GM19463 (cell line): ENCODE measurements at regions not wholly inside any gene's neighbourhood (a gene's known extent, or its start where the extent isn't known, plus 50 kb on each side); places are given as distances from the start of the nearest gene placed in this dataset.
"Not testable (repeated sequence)": the region's sequence is repeated elsewhere in the genome, so short reads cannot be mapped to it uniquely, and the experiment has no call there.

ENCODE experiments used
- ATAC-seq: cut with Tn5 transposase; IDR thresholded peaks from one replicate; pipeline ENCODE4 v1.9.1; 2021; ENCODE audit warnings: mild to moderate bottlenecking, moderate library complexity; ENCODE audit not compliant: unreplicated experiment

DNA sequence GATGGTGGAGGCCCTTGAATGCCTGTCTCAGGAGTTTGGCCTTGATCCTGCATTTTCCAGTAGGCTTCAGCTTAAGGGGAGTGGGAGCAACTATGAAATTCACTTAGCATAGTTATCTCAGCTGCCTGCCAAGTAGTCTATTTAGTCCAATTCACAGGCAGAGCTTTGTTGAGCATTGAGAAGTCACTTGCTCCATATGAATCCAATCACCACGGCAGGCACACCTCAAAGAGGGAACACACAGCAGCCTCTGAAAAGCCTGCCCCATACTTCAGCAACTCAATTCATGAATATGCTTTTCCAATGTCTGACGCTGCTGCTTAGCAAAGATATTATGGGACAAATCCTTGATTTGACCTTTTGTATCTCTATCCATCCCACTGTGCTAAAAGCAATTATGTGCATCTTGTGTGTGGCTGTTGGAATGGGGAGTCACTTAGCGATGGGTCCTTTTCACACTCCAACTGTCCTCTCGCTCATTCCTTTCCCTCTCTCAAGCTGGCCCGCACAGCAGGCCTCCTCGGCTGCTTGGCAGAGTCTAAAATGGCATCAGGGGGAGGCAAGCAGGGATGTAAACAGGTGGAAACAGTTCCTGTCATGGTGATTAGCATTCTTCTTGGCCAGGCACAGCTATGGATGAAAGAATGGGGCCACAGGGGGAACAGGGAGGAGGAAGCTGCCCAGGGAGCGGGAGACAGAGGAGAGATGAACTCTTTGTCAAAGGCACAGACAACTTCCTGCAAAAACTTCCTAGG, 56.0 kb upstream of the LRPPRC start:
- ATAC-seq: no peak

DNA sequence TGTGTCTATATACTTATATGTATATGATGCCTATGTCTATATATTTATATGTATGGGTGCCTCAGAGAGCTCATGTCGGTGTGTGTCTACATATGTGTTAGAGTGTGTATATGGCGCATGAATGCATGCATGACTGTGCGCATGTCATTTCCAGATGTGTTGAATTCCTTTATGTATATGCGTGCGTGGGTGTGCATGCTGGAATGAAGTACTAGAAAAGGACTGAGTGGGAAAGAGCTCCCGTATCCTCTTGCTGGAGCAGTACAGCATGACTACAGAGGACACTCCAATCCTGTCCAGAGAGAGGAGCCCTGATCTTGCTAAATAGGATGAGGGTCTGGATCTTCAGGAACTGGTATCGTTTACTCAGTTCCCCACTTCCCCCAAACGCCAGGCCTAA, 56.8 kb upstream of the LRPPRC start:
- no peak for ATAC-seq

DNA sequence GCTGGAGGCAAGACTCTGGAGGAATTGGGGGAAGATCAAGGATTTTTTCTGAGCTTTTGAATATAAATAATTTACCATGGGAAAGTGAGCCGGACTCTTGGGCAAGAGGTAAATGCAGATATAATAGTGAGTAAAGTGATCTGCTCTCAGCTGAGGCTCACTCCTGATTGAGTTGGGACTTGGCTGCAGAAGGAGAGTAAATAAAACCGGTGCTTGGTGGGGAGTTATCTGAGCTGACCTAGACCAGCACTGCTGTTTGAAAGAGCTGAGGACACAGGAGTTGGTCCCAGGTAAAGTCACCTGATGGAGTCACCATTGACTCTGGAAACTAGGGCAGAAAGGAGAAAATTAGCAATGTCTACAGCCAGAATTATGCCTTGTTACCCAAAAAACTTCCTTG, 57.3 kb upstream of the LRPPRC start:
- no peak for ATAC-seq

DNA sequence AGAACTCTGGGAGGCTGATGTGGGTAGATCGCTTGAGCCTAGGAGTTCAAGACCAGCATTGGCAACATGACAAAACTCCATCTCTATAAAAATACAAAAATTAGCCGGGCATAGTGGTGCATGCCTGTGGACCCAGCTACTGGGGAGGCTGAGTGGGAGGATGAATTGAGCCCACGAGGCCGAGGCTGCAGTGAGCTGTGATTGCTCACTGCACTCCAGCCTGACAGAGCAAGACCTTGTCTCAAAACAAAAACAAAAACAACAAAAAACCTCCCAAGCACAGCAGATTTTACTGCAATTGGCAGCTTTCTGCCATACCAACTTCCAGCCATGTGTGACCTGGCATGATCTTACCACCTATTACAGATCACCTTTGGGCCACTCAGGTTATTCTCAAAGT, 57.7 kb upstream of the LRPPRC start:
- ATAC-seq: no peak

DNA sequence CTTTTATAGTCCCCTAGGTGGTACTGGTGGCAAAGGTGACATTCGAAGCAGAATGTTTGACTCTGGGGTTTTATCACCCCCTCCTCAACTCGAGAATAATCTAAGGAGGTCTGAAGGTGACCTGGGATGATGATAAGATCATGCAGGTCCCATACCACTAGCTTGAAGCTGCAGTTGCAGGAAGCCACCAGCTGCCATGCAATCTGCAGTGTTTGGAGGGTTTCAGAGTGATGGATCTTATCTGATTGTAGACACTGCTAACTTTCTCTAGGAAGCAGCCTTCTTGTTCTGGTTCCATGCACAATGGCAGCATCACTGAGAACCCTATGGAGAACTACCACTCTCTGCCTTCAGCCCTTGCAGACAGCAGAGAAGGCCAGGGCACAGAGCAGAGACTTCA, 59.4 kb upstream of the LRPPRC start:
- no peak for ATAC-seq

DNA sequence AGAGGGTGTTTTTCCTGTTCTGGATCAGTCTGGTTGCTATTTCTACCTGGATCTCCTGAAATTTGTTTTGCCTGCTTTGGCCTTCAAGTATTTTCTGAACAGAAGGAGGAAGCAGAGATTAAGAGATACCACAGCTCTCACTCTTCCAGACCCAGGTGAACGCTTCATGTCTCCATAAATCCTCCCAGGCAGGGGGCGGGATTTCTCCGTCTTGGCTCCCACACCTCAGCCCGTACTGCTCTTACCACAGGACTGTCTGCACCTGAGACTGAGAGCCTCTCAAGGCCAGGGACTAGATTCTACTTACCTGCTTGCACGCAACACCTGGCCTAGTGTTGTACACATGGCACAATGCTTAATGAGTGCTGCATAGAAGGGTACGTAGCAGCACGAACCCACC, 59.9 kb upstream of the LRPPRC start:
- ATAC-seq: no peak

DNA sequence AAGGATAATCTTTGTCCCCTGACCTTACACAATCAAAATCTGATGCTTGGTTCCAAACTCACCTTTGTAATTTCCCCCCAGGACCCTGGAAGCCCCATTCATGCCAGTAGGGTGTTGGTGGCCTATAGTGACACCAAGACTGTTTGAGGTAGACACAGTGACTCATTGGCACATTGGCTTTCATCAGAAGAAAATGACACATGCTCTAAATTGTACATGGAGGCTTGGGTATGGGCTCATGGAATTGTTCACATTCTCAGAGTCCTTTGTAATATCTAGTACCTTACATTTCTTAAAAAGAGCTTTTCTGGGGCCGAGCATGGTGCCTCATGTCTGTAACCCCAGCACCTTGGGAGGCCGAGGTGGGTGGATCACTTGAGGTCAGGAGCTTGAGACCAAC, 61.2 kb upstream of the LRPPRC start:
- ATAC-seq: no peak

DNA sequence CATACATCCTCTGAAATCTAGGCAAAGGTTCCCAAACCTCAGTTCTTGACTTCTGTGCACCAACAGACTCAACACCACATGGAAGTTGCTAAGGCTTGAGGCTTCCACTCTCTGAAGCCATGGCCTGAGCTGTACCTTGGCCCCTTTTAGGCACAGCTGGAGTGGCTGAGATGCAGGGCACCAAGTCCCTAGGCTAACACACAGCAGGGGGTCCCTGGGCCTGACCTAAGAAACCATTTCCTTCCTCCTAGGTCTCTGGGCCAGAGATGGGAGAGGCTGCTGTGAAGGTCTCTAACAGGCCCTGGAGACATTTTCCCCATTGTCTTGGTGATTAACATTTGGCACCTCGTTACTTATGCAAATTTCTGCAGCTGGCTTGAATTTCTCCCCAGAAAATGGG, 64.5 kb upstream of the LRPPRC start:
- not testable (repeated sequence) for ATAC-seq

DNA sequence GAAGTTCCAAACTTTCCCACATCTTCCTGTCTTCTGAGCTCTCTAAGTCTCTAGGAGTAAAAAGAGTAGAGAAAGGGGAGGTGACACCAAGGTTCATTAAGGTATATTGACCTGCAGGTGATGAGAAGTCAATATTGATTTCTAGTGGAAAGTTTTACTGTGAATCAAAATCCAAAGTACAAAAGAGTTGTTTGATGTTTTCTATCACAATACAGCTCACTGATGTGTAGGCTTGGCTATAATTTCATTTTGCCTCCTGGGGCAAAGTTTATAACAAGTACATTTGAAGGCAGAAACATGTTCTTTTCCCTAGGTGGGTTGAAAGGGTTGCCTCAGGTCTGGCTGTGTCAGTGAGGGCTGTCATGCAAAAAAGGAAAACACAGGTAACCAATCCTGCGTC, 65.2 kb upstream of the LRPPRC start:
- ATAC-seq: no peak

DNA sequence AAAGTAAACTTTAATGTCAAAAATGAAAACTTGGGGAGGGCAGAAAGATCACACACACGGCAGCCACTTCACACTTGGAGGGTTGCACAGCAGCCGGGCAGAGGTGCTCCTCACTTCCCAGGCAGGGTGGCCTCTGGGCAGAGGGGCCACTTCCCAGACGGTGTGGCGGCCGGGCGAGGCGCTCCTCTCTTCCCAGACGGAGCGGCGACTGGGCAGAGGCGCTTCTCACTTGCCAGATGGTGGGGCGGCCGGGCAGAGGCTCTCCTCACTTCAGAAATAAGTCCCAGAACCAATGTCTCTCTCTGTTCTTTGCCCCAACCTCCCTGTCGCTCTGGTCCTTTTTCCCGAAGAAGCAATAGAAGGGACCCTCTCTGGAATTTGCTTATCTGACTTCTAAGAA, 65.7 kb upstream of the LRPPRC start:
- no peak for ATAC-seq

DNA sequence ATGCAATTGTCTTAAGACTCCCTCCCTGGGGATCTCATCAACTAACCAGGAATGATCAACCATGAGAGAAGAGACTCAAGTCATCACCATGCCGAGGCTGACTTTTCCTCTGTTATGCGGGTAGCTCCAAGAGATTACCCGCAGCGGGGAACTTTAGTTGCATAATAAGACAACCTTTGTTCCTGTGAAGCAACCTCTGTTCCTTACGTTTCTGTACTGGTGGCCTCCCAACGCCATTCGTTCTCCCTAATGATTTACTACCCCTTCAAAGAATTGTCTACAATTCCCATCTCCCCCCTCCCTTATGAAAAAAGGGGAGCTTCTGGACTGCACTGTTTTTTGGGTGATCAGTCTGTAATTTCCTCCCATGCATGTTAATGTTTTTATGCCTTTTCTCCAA, 66.1 kb upstream of the LRPPRC start:
- ATAC-seq: no peak

DNA sequence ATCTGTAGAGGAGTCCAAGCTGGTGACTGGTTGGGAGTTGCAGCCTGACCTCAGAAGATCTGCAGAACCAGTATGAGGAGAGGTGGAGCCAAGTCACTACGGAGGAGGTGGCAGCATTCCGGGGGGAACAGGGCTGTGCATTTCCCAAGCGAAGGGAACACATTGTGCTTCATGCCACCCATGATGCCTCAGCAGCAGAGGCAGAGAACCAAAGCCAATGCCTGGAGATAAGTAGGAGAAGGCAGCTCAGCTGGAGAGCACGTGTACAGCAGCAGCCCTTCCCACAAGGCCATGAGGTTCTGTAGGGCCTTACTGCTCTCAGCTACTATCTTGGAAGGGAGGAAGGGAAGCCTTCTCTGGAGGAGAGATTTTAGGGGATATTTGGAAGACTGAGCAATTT, 67.2 kb upstream of the LRPPRC start:
- ATAC-seq: no peak

DNA sequence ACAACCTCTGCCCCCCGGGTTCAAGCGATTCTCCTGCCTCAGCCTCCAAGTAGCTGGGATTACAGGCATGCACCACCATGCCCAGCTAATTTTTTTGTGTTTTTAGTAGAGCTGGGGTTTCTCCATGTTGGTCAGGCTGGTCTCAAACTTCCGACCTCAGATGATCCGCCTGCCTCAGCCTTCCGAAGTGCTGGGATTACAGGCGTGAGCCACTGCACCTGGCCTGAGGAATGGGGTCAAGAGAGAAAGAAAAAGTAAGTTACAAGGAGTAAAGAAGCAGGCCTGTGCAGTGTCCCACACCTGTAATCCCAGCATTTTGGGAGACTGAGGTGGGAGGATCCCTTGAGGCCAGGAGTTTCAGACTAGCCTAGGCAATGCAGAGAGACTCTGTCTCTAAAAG, 68.5 kb upstream of the LRPPRC start:
- ATAC-seq: not testable (repeated sequence)

DNA sequence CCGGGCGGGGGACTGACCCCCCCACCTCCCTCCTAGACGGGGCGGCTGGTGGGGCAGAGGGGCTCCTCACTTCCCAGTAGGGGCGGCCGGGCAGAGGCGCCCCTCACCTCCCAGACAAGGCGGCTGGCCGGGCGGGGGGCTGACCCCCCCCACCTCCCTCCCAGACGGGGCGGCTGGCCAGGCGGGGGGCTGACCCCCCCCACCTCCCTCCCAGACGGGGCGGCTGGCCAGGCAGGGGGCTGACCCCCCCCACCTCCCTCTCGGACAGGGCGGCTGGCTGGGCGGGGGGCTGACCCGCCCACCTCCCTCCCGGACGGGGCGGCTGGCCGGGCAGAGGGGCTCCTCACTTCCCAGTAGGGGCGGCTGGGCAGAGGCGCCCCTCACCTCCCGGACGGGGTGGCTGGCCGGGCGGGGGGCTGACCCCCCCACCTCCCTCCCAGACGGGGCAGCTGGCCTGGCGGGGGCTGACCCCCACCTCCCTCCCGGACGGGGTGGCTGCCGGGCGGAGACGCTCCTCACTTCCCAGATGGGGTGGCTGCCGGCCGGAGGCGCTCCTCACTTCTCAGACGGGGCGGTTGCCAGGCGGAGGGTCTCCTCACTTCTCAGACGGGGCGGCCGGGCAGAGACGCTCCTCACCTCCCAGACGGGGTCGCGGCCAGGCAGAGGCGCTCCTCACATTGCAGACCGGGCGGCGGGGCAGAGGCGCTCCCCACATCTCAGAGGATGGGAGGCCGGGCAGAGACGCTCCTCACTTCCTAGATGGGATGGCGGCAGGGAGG, 71.4 kb upstream of the LRPPRC start:
- ATAC-seq: not testable (repeated sequence)

DNA sequence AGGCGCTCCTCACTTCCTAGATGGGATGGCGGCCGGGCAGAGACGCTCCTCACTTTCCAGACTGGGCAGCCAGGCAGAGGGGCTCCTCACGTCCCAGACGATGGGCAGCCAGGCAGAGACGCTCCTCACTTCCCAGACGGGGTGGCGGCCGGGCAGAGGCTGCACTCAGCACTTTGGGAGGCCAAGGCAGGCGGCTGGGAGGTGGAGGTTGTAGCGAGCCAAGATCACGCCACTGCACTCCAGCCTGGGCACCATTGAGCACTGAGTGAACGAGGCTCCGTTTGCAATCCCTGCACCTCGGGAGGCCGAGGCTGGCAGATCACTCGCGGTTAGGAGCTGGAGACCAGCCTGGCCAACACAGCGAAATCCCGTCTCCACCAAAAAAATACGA, 72.0 kb upstream of the LRPPRC start:
- ATAC-seq: not testable (repeated sequence)

DNA sequence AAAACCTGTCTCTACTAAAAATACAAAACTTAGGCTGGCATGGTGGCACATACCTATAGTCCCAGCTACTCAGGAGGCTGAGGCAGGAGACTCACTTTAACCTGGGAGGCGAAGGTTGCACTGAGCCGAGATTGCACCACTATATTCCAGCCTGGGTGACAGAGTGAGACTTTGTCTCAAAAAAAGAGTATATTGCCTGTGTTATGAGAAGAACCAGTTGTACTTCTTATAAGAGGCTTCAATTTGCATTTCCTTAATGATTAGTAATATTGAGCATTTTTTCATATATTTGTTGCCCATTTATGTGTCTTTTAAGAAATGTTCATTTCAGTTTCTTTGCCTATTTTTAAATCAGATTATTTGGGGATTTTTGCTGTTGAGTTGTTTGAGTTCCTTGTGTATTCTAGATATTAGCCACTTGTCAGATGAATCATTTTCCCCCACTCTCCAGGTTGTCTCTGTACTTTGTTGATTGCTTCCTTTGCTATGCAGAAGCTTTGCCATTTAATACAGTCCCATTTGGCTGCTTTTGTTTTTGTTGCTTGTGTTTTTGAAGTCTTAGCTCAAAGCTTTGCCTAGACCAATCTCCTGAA, 75.8 kb upstream of the LRPPRC start:
- ATAC-seq: no peak

DNA sequence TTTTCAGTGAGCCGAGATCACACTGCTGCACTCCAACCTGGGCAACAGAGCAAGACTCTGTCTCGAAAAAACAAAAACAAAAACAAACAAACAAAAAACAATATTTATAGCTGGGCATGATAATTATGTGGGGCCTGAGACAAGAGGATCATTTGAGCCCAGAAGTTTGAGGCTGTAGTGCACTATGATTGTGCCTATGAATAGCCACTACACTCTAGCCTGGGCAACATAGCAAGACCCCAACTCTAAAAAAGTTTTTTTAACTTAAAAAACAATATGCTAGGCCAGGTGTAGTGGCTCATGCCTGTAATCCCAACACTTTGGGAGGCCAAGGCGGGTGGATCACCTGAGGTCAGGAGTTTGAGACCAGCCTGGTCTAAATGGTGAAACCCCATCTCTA, 77.9 kb upstream of the LRPPRC start:
- not testable (repeated sequence) for ATAC-seq

DNA sequence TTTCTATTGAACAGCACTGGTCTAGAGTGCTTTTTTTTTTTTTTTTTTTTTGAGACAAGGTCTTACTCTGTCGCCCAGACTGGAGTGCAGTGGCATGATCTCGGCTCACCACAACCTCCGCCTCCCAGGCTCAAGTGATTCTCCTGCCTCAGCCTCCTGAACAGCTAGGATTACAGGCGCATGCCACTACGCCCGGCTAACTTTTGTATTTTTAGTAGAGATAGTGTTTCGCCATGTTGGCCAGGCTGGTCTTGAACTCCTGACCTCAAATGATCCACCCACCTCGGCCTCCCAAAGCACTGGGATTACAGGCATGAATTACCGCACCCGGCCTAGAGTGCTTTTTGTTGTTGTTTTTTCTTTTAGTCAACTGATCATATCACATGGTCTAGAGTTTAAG, 79.0 kb upstream of the LRPPRC start:
- ATAC-seq: not testable (repeated sequence)

DNA sequence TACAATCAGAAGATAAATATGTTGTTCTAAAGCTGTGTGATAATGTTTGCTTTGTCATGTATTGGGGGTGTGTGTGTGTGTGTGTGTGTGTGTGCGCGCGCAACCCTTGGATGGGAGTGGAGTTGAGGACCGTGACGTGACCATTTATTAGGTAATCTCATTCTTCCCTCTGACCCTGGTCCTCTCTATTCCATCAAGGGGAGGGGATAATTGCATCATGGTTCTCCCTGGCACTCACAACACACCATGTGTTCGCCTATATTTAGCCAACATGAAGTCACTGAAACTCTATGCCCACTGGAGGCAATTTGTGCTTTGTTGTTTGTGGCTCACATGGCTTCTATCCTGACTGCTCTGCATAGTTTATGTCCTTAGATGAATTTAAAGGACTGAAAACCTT, 79.8 kb upstream of the LRPPRC start:
- ATAC-seq: no peak

DNA sequence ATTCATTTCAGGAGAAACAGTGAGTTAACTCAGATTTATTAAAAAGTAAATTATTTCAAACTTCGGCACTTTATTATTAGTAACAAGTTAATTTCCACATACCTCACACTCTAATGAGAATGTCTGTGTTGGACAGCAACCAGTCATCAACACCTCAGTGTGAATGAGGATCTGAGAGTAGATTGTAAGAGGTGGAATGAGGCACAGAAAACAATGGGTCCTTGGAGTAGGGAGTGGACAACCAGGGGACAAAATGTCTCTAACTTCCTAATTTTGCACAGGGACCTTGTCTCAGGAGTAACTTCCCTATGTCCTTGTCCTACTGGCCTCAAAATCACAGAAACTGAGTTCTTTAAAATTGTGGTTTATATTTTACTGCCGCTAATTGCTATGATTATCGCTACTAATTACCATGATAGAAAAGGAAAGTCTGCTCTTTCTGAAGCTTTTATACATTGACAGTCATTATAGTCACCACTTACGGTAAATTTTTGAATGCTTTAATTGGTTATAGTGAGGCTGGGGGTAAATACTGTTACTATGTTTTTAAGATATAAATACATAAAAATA, 82.2 kb upstream of the LRPPRC start:
- no peak for ATAC-seq

DNA sequence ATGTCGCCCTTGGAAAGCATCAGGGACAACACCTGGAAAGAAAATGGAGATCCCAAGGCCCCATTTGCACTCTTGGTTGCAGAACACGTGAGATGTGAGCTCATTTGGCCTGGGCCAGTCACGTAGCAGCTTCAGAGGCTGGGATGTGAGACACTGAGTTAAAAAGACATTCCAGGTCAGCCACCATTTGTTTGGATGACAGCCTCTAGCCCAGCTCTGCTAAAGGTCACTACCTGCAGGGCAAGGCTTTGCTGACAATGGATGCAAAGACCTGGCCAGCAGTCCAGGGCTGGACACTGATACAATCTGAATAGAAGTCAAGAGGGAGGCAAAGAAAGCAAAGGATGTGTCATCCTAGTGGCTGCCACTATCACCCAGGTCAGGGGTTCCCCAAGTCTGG, 83.9 kb upstream of the LRPPRC start:
- no peak for ATAC-seq

DNA sequence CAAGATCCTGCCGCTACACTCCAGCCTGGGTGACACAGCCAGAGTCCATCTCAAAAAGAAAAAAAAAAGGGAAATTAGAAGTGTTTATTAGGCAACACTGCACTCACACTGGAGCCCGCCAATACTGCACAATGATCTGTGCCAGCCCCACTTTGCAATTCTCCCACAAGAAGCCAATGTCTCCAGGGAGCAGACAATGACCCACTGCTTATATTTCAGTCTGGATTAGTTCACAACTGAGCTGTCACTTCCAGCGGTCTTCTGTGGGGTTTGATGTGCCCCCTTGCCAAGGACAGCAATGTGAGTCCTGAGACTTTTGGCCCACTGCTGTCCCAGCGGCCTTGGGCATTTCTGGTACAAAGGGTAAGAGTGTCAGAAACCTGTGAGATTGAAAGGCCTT, 85.6 kb upstream of the PPM1B start:
- ATAC-seq: no peak
